HepG2 (cell line): ENCODE measurements at regions not wholly inside any gene's neighbourhood (a gene's known extent, or its start where the extent isn't known, plus 50 kb on each side); places are given as distances from the start of the nearest gene placed in this dataset.

ENCODE experiments used
- NFYC ChIP-seq: IDR thresholded peaks from 2 replicates; pipeline ENCODE4 v1.6.1; 2016; ENCODE audit warnings: missing genetic modification reagents, missing compliant biosample characterization
- RORA ChIP-seq: sonication (generic); formaldehyde crosslinking; IDR thresholded peaks from 2 replicates; pipeline ENCODE4 v1.5.0; 2020; ENCODE audit warnings: mild to moderate bottlenecking, missing genetic modification reagents, moderate library complexity
- RXRB ChIP-seq: IDR thresholded peaks from 2 replicates; pipeline ENCODE4 v1.6.1; 2016; ENCODE audit warnings: borderline replicate concordance, missing genetic modification reagents, missing compliant biosample characterization
- SMAD1 ChIP-seq: sonication (generic); formaldehyde crosslinking; IDR thresholded peaks from 2 replicates; pipeline ENCODE4 v1.4.0; 2020; ENCODE audit warnings: missing genetic modification reagents, low read depth, mild to moderate bottlenecking, borderline replicate concordance
- SOX6 ChIP-seq, 2 experiments: fragments of 450-650 bp in 1 of 2; sonication (generic) in 1 of 2; formaldehyde crosslinking in 1 of 2; IDR thresholded peaks; 2 replicates each; pipeline versions ENCODE4 v1.4.0 to v1.6.1; 2017 to 2020; ENCODE audit warnings: antibody characterized with exemption in 1 of 2, mild to moderate bottlenecking in 1 of 2, missing genetic modification reagents in 1 of 2
- SRY ChIP-seq: sonication (generic); formaldehyde crosslinking; IDR thresholded peaks from 2 replicates; pipeline ENCODE4 v1.8.0; 2022; ENCODE audit warnings: mild to moderate bottlenecking, missing genetic modification reagents
- TEAD3 ChIP-seq: optimal IDR thresholded peaks from 2 replicates; pipeline ENCODE3; 2016; ENCODE audit warnings: borderline replicate concordance
- ZFX ChIP-seq: sonication (generic); formaldehyde crosslinking; IDR thresholded peaks from 2 replicates; pipeline ENCODE4 v1.4.0; 2020; ENCODE audit warnings: mild to moderate bottlenecking, low read depth, missing genetic modification reagents, moderate library complexity
- ZNF207 ChIP-seq: fragments of 450-650 bp; IDR thresholded peaks from 2 replicates; pipeline ENCODE4 v1.6.1; 2016; ENCODE audit warnings: antibody characterized with exemption, borderline replicate concordance
- ZNF441 ChIP-seq: sonication (generic); formaldehyde crosslinking; IDR thresholded peaks from 2 replicates; pipeline ENCODE4 v1.7.0; 2021; ENCODE audit warnings: missing genetic modification reagents, borderline replicate concordance
- ZNF724P ChIP-seq: sonication (generic); formaldehyde crosslinking; IDR thresholded peaks from 2 replicates; pipeline ENCODE4 v1.8.0; 2022; ENCODE audit warnings: missing genetic modification reagents, borderline replicate concordance
- ZNF816 ChIP-seq: sonication (generic); formaldehyde crosslinking; IDR thresholded peaks from 2 replicates; pipeline ENCODE4 v1.8.0; 2022; ENCODE audit warnings: missing genetic modification reagents, mild to moderate bottlenecking, borderline replicate concordance
- TF ChIP-seq, protein P1 (sequence below): IDR thresholded peaks from 2 replicates; pipeline ENCODE4 v1.6.1; 2016; ENCODE audit warnings: low read depth, missing genetic modification reagents, missing compliant biosample characterization
- TF ChIP-seq, protein P2 (sequence below): sonication (generic); formaldehyde crosslinking; IDR thresholded peaks from 2 replicates; pipeline ENCODE4 v1.5.0; 2020; ENCODE audit warnings: mild to moderate bottlenecking, missing genetic modification reagents, borderline replicate concordance
- TF ChIP-seq, protein P3 (sequence below): sonication (generic); formaldehyde crosslinking; conservative IDR thresholded peaks from 2 replicates; pipeline ENCODE4 v1.8.0; 2022; ENCODE audit warnings: missing genetic modification reagents
- TF ChIP-seq, protein P4 (sequence below): IDR thresholded peaks from 2 replicates; pipeline ENCODE4 v1.6.1; 2016; ENCODE audit warnings: mild to moderate bottlenecking, missing biosample characterization, missing genetic modification reagents

DNA sequence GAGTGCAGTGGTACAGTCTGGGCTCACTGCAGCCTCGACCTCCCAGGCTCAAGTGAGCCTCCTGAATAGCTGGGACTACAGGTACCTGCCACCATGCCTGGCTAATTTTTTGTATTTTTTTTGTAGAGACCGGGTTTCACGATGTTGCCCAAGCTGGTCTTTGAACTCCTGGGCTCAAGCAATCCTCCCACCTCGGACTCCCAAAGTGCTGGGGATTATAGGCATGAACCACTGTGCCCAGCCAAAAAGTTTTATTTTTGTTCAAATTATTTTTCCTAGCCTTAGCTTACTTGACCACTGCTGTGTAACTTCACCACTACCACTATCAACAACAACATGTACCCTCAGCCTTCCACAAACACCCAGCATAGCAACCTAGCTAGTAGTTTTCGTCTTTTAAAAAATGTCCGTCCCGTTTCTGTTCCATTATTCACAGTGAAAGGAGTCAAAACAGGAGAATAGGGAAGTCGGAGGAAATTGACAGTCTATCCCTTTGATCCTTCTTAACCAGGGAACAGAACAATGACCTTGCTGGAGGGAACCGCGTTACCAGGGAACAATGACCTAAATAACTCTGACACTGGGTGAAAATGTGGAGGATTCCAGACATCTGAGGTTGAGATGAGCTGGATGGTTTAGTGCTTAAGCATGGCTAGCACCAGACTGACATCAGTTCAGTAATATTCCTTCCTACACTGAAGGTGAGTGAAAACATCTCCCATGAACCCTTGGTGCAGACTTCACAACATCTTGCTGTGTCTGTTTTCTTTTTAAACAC lies 69.2 kb upstream of the ARL4C start (continued):
- TF ChIP-seq, protein P1, sequence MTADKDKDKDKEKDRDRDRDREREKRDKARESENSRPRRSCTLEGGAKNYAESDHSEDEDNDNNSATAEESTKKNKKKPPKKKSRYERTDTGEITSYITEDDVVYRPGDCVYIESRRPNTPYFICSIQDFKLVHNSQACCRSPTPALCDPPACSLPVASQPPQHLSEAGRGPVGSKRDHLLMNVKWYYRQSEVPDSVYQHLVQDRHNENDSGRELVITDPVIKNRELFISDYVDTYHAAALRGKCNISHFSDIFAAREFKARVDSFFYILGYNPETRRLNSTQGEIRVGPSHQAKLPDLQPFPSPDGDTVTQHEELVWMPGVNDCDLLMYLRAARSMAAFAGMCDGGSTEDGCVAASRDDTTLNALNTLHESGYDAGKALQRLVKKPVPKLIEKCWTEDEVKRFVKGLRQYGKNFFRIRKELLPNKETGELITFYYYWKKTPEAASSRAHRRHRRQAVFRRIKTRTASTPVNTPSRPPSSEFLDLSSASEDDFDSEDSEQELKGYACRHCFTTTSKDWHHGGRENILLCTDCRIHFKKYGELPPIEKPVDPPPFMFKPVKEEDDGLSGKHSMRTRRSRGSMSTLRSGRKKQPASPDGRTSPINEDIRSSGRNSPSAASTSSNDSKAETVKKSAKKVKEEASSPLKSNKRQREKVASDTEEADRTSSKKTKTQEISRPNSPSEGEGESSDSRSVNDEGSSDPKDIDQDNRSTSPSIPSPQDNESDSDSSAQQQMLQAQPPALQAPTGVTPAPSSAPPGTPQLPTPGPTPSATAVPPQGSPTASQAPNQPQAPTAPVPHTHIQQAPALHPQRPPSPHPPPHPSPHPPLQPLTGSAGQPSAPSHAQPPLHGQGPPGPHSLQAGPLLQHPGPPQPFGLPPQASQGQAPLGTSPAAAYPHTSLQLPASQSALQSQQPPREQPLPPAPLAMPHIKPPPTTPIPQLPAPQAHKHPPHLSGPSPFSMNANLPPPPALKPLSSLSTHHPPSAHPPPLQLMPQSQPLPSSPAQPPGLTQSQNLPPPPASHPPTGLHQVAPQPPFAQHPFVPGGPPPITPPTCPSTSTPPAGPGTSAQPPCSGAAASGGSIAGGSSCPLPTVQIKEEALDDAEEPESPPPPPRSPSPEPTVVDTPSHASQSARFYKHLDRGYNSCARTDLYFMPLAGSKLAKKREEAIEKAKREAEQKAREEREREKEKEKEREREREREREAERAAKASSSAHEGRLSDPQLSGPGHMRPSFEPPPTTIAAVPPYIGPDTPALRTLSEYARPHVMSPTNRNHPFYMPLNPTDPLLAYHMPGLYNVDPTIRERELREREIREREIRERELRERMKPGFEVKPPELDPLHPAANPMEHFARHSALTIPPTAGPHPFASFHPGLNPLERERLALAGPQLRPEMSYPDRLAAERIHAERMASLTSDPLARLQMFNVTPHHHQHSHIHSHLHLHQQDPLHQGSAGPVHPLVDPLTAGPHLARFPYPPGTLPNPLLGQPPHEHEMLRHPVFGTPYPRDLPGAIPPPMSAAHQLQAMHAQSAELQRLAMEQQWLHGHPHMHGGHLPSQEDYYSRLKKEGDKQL (CRISPR knock-in tag): no peak
- TF ChIP-seq ZNF207 (no peak), ZFX (no peak), RORA (CRISPR knock-in tag) (peak; percentile 68; the same call in 1 of the 2 replicates), SOX6 (IDR thresholded peaks at IDR 0.05) (no peak), SOX6 (CRISPR knock-in tag; IDR thresholded peaks at IDR 0.05) (peak; percentile 75), TEAD3 (CRISPR knock-in tag) (peak; percentile 12), RXRB (peak; percentile 16; the same call in 1 of the 2 replicates), ZNF816 (CRISPR knock-in tag) (0 out of 2 replicates have a peak, but pooled peaks have one; percentile 60), ZNF724P (CRISPR knock-in tag) (no peak), ZNF441 (no peak), SMAD1 (no peak), NFYC (no peak), SRY (CRISPR knock-in tag) (no peak)
- TF ChIP-seq, protein P2, sequence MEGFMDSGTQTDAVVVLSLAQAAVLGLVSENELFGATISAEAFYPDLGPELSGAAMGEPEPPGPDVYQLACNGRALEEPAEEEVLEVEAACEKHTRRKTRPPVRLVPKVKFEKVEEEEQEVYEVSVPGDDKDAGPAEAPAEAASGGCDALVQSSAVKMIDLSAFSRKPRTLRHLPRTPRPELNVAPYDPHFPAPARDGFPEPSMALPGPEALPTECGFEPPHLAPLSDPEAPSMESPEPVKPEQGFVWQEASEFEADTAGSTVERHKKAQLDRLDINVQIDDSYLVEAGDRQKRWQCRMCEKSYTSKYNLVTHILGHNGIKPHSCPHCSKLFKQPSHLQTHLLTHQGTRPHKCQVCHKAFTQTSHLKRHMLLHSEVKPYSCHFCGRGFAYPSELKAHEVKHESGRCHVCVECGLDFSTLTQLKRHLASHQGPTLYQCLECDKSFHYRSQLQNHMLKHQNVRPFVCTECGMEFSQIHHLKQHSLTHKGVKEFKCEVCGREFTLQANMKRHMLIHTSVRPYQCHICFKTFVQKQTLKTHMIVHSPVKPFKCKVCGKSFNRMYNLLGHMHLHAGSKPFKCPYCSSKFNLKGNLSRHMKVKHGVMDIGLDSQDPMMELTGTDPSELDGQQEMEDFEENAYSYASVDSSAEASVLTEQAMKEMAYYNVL (CRISPR knock-in tag): no peak
- TF ChIP-seq, protein P3, sequence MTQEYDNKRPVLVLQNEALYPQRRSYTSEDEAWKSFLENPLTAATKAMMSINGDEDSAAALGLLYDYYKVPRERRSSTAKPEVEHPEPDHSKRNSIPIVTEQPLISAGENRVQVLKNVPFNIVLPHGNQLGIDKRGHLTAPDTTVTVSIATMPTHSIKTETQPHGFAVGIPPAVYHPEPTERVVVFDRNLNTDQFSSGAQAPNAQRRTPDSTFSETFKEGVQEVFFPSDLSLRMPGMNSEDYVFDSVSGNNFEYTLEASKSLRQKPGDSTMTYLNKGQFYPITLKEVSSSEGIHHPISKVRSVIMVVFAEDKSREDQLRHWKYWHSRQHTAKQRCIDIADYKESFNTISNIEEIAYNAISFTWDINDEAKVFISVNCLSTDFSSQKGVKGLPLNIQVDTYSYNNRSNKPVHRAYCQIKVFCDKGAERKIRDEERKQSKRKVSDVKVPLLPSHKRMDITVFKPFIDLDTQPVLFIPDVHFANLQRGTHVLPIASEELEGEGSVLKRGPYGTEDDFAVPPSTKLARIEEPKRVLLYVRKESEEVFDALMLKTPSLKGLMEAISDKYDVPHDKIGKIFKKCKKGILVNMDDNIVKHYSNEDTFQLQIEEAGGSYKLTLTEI (CRISPR knock-in tag): no peak
- TF ChIP-seq, protein P4, sequence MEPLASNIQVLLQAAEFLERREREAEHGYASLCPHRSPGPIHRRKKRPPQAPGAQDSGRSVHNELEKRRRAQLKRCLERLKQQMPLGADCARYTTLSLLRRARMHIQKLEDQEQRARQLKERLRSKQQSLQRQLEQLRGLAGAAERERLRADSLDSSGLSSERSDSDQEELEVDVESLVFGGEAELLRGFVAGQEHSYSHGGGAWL (CRISPR knock-in tag): no peak
